NB4 (cell line): ENCODE measurements at regions not wholly inside any gene's neighbourhood (a gene's known extent, or its start where the extent isn't known, plus 50 kb on each side); places are given as distances from the start of the nearest gene placed in this dataset.

Experiments
- MYC ChIP-seq: IDR thresholded peaks from 2 replicates; pipeline ENCODE4 v1.6.1; 2011; ENCODE audit warnings: low read depth, low read length
- POLR2A ChIP-seq: IDR thresholded peaks from 2 replicates; pipeline ENCODE4 v1.6.1; 2011; ENCODE audit warnings: mild to moderate bottlenecking; ENCODE audit not compliant: insufficient read length; ENCODE audit errors: extremely low read depth
- TF ChIP-seq, protein P1 (sequence below): IDR thresholded peaks from one replicate; pipeline ENCODE4 v1.5.1; 2012; ENCODE audit warnings: low read depth, low read length
- TF ChIP-seq, protein P2 (sequence below): IDR thresholded peaks from 2 replicates; pipeline ENCODE4 v1.6.1; 2011; ENCODE audit warnings: low read depth, low read length

DNA sequence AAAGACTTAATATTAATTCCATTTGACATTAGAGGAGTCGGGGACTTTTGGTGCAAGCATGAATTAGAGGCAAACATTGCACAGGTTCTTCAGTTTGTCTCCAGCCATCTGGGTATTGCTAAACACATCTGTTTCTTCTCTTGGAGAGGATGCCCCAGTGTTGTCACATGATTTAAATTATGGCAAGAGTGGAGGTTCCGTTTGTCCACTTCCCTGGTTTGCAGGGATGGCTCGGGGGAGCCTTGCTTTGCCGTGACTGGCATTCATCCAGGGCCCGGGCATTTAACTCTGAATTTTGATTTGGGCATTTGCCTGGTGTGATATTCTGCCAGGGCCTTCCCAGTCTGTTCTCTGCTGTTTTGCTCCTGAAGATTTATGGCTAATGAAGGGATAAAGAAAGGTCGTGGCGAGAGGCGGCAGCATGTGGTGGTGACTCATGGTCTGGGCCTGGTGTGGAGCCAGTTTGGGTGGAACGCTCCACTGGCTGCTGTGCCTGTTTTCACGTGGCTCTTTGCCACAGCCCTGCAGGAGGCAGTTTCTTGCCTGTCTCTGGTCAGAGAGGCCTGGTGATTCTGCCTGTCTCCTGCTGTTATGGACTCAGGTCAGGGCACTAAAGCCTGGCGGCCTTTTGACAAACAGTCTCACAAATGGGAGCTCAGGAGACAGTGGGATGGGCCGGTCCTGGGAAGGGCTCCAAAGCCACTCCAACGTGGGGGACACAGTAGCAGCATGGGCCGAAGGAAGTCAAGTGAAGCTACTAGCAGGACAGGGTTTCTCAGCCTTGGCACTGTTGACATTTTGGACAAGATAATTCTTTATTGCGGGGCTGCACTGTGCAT is 99.4 kb upstream of the PGRMC2 start:
- TF ChIP-seq, protein P1, sequence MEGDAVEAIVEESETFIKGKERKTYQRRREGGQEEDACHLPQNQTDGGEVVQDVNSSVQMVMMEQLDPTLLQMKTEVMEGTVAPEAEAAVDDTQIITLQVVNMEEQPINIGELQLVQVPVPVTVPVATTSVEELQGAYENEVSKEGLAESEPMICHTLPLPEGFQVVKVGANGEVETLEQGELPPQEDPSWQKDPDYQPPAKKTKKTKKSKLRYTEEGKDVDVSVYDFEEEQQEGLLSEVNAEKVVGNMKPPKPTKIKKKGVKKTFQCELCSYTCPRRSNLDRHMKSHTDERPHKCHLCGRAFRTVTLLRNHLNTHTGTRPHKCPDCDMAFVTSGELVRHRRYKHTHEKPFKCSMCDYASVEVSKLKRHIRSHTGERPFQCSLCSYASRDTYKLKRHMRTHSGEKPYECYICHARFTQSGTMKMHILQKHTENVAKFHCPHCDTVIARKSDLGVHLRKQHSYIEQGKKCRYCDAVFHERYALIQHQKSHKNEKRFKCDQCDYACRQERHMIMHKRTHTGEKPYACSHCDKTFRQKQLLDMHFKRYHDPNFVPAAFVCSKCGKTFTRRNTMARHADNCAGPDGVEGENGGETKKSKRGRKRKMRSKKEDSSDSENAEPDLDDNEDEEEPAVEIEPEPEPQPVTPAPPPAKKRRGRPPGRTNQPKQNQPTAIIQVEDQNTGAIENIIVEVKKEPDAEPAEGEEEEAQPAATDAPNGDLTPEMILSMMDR: no peak
- TF ChIP-seq MYC (no peak), POLR2A (no peak)
- TF ChIP-seq, protein P2, sequence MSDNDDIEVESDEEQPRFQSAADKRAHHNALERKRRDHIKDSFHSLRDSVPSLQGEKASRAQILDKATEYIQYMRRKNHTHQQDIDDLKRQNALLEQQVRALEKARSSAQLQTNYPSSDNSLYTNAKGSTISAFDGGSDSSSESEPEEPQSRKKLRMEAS: no peak
